ENCODE measurements at regions not wholly inside any gene's neighbourhood (a gene's known extent, or its start where the extent isn't known, plus 50 kb on each side); places are given as distances from the start of the nearest gene placed in this dataset.

DNA sequence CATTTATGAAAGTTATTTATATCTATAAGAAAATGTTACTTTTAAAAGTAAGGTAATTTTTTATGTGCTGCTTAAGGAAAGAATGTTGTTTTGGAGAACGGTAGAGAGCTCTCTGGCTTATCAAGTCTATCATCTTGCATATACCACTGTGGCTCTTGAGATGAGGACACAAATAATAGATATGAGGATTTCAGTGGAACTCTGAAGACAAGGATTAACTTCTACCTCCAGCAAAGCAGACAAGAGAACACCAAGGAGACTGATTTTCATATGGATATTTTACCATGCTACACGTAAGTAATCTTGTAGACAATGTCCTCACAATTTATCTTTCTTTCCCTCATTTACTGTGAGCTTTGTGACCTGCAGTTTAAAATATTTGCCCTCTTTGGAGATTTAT lies 557.5 kb upstream of the NDST4 start:
- TF ChIP-seq, protein P1, sequence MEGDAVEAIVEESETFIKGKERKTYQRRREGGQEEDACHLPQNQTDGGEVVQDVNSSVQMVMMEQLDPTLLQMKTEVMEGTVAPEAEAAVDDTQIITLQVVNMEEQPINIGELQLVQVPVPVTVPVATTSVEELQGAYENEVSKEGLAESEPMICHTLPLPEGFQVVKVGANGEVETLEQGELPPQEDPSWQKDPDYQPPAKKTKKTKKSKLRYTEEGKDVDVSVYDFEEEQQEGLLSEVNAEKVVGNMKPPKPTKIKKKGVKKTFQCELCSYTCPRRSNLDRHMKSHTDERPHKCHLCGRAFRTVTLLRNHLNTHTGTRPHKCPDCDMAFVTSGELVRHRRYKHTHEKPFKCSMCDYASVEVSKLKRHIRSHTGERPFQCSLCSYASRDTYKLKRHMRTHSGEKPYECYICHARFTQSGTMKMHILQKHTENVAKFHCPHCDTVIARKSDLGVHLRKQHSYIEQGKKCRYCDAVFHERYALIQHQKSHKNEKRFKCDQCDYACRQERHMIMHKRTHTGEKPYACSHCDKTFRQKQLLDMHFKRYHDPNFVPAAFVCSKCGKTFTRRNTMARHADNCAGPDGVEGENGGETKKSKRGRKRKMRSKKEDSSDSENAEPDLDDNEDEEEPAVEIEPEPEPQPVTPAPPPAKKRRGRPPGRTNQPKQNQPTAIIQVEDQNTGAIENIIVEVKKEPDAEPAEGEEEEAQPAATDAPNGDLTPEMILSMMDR (IDR thresholded peaks at IDR 0.05; ENCODE audit: low read depth, low read length): no peak
- DNase-seq (ENCODE audit: extremely low read depth, low read depth): no peak

DNA sequence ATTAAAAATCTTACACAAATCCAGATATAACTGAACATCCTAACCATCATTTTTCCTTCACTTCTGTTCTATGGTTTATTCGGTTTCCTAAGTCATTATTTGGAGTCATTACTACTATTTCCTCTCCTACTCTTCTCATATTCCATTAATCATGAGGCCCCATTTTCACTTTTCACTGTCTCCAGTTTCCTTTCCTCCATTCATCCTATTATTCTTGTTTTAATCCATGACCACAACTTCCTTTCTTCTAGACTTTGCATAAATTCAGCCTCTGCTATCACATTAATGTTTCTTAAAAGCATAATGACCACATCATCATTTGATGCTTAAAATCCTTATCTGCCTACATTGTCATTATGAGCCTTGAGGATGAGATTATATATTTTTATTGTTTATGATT lies 555.0 kb upstream of the NDST4 start:
- TF ChIP-seq, protein P1 (IDR thresholded peaks at IDR 0.05; ENCODE audit: low read depth, low read length): no peak

DNA sequence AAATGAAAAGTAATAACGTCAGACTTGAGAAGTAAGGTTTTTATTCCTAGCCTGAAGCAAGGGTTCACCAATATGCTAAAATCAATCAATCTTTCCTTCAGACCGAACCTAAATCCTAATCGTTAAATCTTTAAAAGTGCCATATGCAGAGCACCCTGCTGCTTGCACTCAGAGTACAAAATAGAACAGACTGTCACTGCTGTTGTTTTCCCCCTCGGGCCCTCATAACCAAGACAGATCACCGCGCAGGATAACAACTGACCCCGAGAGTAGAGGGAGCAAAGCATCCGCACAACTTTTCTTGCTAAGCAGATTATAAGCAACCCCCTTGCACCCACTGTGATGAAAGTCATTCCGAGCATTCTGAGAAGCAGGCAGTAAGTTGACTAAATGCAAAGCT lies 550.9 kb upstream of the NDST4 start:
- DNase-seq (ENCODE audit: extremely low read depth, low read depth): no peak
- TF ChIP-seq, protein P1 (IDR thresholded peaks at IDR 0.05; ENCODE audit: low read depth, low read length): no peak

More for the DNA sequence above, 555.0 kb upstream of the NDST4 start:
- DNase-seq (ENCODE audit: extremely low read depth, low read depth): no peak

DNA sequence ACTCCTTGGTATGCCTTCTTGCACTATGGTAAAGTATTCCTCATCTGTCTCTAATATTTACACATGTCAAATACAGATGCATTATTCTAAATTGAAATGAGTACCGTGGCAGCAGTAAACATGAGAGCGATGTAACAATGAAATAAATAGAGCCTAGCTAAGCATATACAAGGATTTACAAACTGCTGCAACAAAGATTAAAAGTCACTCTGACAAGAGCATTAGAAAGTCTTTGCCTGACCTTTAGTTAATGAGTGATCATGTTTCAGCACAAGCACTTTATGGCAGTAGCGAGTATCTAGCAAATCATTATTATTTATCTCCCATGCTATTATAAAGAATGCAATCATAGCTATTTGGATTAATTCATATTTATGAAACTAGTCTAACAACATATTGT lies 547.0 kb upstream of the NDST4 start:
- TF ChIP-seq, protein P1 (IDR thresholded peaks at IDR 0.05; ENCODE audit: low read depth, low read length): no peak
- DNase-seq (ENCODE audit: extremely low read depth, low read depth): no peak

DNA sequence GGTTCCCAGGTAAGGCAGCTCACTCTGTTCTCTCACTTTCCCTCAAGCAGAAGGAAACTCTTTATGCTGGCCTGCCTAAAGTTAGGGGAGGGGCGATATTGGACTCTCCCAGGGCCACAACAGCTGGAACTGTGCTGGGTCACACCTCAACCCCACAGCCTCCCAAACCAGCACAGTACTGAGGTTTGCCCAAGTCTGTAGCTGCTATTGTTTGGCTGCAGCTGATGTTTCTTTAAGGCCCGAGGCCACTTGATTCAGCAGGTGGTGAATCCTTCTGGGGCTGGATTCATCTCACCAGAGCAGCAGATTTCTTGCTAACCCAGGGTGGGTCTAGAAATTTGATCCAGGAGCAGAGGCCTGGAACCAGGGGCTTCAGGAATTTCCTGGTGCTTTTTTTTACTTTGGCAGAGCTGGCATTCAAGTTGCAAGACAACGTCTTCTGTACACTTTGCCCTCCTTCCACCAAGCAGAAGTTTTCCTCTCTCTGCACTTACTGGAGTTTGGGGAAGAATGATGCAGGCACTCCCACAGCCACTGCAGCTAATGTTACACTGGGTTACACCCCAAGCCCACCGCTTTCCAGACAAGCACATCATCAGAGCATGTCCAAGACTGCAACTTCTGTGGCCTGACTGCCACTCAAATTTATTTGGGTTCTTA lies 544.7 kb upstream of the NDST4 start:
- TF ChIP-seq, protein P1 (IDR thresholded peaks at IDR 0.05; ENCODE audit: low read depth, low read length): no peak
- DNase-seq (ENCODE audit: extremely low read depth, low read depth): no peak

DNA sequence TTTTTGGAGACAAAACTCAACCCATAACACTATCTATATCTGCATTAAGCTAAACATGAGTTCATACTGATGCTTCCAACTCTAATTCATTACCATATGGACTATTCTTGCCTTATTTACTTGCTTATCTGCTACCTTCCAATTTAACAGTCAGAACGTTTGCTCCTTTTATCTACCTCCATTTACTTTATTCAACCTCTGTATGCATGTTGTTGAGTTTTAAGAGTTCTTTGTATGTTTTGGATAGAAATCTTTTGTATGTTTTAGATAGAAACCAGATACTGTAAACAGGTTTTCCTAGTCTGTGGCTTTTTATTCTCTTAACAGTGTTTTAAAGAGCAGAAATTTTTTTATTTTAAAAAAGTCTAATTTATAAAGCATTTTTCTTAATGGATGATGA lies 542.2 kb upstream of the NDST4 start:
- TF ChIP-seq, protein P1 (IDR thresholded peaks at IDR 0.05; ENCODE audit: low read depth, low read length): no peak
- DNase-seq (ENCODE audit: extremely low read depth, low read depth): no peak

DNA sequence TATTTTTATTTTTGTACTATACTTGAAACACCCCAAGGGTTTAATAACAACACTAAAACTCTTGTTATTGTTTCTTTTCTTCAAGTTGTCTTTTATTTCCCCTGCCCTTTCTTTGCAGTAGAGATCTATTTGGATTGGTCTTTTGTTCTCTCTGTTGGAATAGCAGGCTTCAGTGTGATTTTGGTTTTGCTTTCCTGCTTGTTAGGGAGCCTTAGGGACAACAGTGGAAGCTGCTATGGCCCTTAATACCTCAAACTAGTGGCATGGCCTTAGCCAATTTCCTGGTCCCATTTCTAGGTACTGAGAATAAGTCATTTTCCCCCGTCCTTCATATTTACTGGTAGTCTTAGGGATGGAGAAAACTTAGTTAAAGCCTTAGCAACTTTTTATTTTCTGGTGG lies 535.4 kb upstream of the NDST4 start:
- no peak for DNase-seq (ENCODE audit: extremely low read depth, low read depth)
- TF ChIP-seq, protein P1 (IDR thresholded peaks at IDR 0.05; ENCODE audit: low read depth, low read length): no peak
